GM23248 (cell line): ENCODE measurements at regions not wholly inside any gene's neighbourhood (a gene's known extent, or its start where the extent isn't known, plus 50 kb on each side); places are given as distances from the start of the nearest gene placed in this dataset.

ENCODE experiments used
- EZH2 ChIP-seq: fragments of 200-600 bp; sonication (generic); IDR thresholded peaks from 2 replicates; pipeline ENCODE4 v1.6.1; 2018; ENCODE audit warnings: antibody characterized with exemption, mild to moderate bottlenecking; ENCODE audit not compliant: insufficient read depth, poor library complexity, severe bottlenecking
- EZH2phosphoT487 ChIP-seq: fragments of 200-600 bp; sonication (generic); IDR thresholded peaks from 2 replicates; pipeline ENCODE4 v1.6.1; 2018; ENCODE audit warnings: antibody characterized with exemption, moderate library complexity, mild to moderate bottlenecking, low read depth; ENCODE audit not compliant: insufficient read depth

DNA sequence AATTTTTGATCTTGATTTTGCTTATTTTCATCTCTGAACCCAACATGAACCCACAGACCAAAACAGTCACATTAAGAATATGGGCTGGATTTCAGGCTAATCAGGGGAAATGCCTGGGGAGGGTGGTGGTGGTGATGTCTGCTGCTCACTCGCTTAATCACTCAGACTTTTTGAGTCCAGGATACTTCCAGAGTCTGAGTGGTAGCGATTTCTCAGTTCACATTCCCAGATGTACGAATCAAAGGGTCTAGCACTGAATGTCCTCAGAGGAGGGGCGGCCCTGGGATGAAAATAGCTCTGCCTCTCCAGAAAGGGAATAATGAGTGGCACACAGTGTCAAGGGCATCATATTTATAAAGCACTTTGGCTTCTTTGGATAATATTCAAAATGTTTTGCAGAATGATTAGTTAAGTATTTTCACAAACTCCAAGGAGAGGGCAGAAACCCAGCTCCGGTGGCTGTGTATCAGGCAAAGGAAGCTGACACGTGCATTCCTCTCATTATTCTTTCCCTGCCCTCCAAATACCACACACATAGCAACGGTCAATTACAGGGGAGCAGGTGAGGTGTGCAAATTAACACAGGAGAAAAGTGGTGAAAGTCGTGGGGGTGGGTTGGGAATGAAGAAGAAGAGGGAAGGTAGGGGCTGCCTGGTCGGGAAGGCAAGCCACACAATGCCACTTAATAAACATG is 345.2 kb upstream of the RSPO3 start:
- TF ChIP-seq EZH2phosphoT487 (no peak), EZH2 (no peak)
